ENCODE measurements at regions not wholly inside any gene's neighbourhood (a gene's known extent, or its start where the extent isn't known, plus 50 kb on each side); places are given as distances from the start of the nearest gene placed in this dataset.

DNA sequence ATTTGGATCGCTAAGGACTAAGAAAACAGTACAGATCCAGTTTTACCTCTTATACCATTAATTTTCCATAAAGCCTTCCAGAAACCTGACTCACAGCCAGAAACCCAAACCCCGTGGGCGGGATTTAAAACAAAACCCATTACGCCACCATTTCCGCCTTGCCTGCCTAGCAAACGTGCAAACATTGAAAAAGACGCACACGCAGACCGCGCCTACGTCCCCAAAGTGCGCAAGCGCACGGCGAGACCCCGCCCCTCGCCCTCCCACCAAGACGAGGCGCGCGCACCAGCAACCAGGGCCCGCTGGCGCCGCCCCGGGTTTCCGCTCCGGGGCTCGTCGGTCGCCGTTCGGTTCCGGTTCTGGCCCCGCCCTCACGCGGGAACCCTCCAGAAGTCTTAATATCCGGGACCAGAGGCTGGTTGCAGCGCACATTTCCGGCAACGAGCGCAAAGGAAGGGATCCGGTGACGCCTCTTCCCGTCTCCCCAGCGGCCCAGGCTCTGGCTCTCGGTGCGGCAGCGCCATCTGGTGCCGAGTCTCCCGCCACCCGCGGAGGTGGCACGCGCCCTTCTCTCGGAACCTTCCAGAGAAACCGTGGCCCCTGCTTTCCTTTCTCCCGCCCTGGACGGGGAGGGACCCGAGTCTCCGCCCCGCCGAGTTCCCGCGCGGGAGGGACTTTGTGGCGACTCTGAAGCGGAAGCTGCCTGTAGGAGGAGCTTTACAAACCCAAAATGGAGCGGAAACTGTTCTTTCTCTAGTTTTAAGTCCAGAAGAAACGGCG is 256.9 kb upstream of the STARD13 start:
- no peaks in the 10 kb centered on the region for H3K27me3 ChIP-seq
- DNase-seq (peak; percentile 98 to 99), ATAC-seq (peak; percentile 94 to 98 (median 96))
- H3K4me1 ChIP-seq: peaks cover 2 to 45% (median 33%) of the 10 kb centered on the region in 9 donors
- intact Hi-C loops (cut with DNase I): loop anchor here in 9 of 10 donors (1.0 to 10.0 kb wide), 21 partner anchors 180 to 956 kb away; partner anchors contain the start of genes PDS5B (in 7 of the 9), STARD13 (in 5 of the 9) and KL (in 1 of the 9)
- TF ChIP-seq, protein P1, sequence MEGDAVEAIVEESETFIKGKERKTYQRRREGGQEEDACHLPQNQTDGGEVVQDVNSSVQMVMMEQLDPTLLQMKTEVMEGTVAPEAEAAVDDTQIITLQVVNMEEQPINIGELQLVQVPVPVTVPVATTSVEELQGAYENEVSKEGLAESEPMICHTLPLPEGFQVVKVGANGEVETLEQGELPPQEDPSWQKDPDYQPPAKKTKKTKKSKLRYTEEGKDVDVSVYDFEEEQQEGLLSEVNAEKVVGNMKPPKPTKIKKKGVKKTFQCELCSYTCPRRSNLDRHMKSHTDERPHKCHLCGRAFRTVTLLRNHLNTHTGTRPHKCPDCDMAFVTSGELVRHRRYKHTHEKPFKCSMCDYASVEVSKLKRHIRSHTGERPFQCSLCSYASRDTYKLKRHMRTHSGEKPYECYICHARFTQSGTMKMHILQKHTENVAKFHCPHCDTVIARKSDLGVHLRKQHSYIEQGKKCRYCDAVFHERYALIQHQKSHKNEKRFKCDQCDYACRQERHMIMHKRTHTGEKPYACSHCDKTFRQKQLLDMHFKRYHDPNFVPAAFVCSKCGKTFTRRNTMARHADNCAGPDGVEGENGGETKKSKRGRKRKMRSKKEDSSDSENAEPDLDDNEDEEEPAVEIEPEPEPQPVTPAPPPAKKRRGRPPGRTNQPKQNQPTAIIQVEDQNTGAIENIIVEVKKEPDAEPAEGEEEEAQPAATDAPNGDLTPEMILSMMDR (IDR thresholded peaks at IDR 0.05): peak; percentile 75 to 97 (median 92)
- 0 to 1% methylated on average over 70 of the region's 70 CpGs for WGBS, 2 donors
- no peaks in the 10 kb centered on the region for H3K36me3 ChIP-seq
- peak overlapping the region; percentile 11 to 62 (median 52) for H3K4me3 ChIP-seq
- peak overlapping the region; percentile 92 to 99 (median 96) for H3K27ac ChIP-seq
- no peaks in the 10 kb centered on the region for H3K9me3 ChIP-seq

DNA sequence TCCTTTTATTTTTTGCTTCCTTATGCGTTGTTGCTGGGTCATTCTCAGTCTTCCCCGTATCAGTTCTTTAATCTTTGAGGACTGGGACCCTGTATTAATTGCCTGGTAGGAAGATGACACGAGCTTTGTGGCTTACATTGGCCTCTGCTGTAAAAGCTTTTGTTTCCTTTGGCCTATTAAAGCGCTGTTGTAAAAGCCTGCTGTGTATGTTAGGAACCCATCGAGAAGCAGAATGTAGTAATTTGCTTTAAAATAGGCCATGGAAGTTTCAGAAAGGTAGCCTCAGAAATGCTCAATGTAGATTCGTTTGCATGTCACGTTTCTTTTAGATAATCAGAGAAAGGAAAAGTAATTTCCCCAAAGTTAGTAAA is 257.5 kb upstream of the STARD13 start:
- 2% methylated on average over 7 of the region's 7 CpGs for WGBS, 2 donors
- ATAC-seq: peak in 7 of 8 donors; percentile 2 to 26 (median 12)
- Histone ChIP-seq H3K36me3 (no peaks in the 10 kb centered on the region), H3K4me1 (peaks cover 2 to 45% (median 33%) of the 10 kb centered on the region in 9 donors), H3K27ac (peak overlapping the region; percentile 92 to 99 (median 96)), H3K9me3 (no peaks in the 10 kb centered on the region), H3K4me3 (peak overlapping the region in 9 of 10 donors; percentile 32 to 62 (median 53)), H3K27me3 (no peaks in the 10 kb centered on the region)
- TF ChIP-seq, protein P1 (IDR thresholded peaks at IDR 0.05): no peak
- intact Hi-C loops (cut with DNase I): loop anchor here in 9 of 10 donors (2.0 to 10.0 kb wide), 18 partner anchors 179 to 956 kb away; partner anchors contain the start of genes PDS5B (in 6 of the 9), STARD13 (in 2 of the 9) and KL (in 1 of the 9)
- no peak for DNase-seq

DNA sequence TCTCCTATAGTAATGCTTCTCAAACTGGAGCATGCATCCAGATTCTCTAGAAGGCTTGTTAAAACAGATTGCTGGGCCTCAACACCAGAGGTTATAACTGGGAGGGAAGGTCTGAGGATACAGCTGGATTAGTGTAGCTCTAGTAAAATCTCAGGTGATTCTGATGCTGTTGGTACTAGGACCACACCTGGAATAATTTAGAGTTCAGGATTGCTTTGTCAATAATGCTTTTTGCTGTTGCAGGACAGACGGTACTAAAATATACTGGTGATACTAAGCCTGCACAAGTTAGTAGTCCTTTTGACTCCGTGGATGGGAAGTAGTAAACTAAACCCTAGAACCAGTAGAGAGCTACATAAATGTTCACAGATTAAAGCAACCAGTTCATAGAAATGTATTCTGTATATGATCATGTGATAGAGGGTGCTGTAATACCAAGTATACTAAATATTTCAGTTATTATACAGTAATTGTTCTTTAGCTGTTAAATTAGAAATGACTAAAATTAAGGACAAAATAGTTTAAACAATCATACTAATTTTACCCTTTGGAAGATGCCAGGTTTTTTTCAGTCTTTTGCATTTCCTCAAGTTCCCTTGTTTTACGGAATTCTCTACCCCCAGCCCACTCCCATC is 258.2 kb upstream of the STARD13 start:
- TF ChIP-seq, protein P1 (IDR thresholded peaks at IDR 0.05): no peak
- intact Hi-C loops (cut with DNase I): loop anchor here in 9 of 10 donors (2.0 to 10.0 kb wide), 18 partner anchors 179 to 957 kb away; partner anchors contain the start of genes PDS5B (in 6 of the 9), STARD13 (in 2 of the 9) and KL (in 1 of the 9)
- H3K9me3 ChIP-seq: no peaks in the 10 kb centered on the region
- no peaks in the 10 kb centered on the region for H3K36me3 ChIP-seq
- WGBS, 2 donors: 51 to 64% methylated on average over 3 of the region's 3 CpGs
- no peaks in the 10 kb centered on the region for H3K27me3 ChIP-seq
- DNase-seq: no peak
- peaks cover 2 to 50% (median 33%) of the 10 kb centered on the region in 9 donors for H3K4me1 ChIP-seq
- no peak for ATAC-seq
- H3K27ac ChIP-seq: peak overlapping the region; percentile 92 to 99 (median 96)
- peak overlapping the region in 9 of 10 donors; percentile 32 to 62 (median 53) for H3K4me3 ChIP-seq

DNA sequence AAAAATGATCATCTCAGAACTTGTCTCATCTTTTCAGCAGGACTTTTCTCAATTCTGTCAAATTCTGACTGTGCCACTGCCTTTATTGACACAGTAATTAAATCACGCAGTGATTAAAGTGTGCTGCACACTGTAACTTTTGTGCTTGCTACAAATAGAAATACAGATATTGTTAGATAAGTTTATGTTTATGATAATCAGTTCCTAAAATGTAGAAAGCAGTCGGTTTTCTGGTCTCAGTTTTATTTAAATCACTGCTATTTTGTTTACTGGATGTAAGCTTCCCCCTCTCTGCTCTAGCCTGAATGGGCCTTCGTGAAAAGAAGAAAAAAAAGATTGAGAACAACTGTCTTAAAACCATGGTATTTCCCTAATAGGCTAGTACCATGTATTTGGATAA is 258.8 kb upstream of the STARD13 start:
- Histone ChIP-seq H3K36me3 (no peaks in the 10 kb centered on the region), H3K27me3 (no peaks in the 10 kb centered on the region), H3K4me3 (no peak overlapping the region), H3K9me3 (no peaks in the 10 kb centered on the region), H3K27ac (peak overlapping the region in 9 of 10 donors; percentile 92 to 99 (median 97)), H3K4me1 (peaks cover 2 to 50% (median 33%) of the 10 kb centered on the region in 9 donors)
- ATAC-seq (no peak), DNase-seq (no peak)
- TF ChIP-seq, protein P1 (IDR thresholded peaks at IDR 0.05): no peak
- 70 to 78% methylated on average over 3 of the region's 3 CpGs for WGBS, 2 donors
- intact Hi-C loops (cut with DNase I): loop anchor here in 9 of 10 donors (5.0 to 10.0 kb wide), 12 partner anchors 178 to 957 kb away; partner anchors contain the start of genes PDS5B (in 2 of the 9), KL (in 1 of the 9) and STARD13 (in 1 of the 9)
